Motor neuron (in vitro differentiated cells): ENCODE measurements at regions not wholly inside any gene's neighbourhood (a gene's known extent, or its start where the extent isn't known, plus 50 kb on each side); places are given as distances from the start of the nearest gene placed in this dataset.

ENCODE experiments used
- ATAC-seq, 8 experiments: fragments of 200-7000 bp; cut with Tn5 transposase; replicated peaks in 6 of 8; 2 replicates each; pipeline ENCODE4 v1.8.0; 2021; ENCODE audit warnings: mild to moderate bottlenecking in 8 of 8, moderate library complexity in 8 of 8
- H3K27ac ChIP-seq, 2 donors: fragments of 250-450 bp; sonication (Bioruptor Pico); 2 replicates each; pipeline ENCODE4 v1.9.0; 2021; ENCODE audit warnings: antibody characterized with exemption in 2 of 2, mild to moderate bottlenecking in 2 of 2, moderate library complexity in 1 of 2
- H3K4me1 ChIP-seq, 2 donors: fragments of 250-450 bp; sonication (Bioruptor Pico); replicated peaks in 1 of 2; 2 replicates each; pipeline ENCODE4 v1.6.1; 2021; ENCODE audit warnings: antibody characterized with exemption in 2 of 2, mild to moderate bottlenecking in 2 of 2, moderate library complexity in 1 of 2
- H3K4me3 ChIP-seq, 5 donors: fragments of 250-450 bp; sonication (Bioruptor Pico); 2 replicates each; pipeline ENCODE4 v1.9.0; 2021; ENCODE audit warnings: antibody characterized with exemption in 5 of 5, mild to moderate bottlenecking in 5 of 5, moderate library complexity in 4 of 5
- WGBS, 10 experiments: fragments of 450-650 bp; shearing (Covaris generic); methylation state at CpG; one replicate each; pipeline ENCODE4 v1.0.0; 2022; 5-methylcytosine and 5-hydroxymethylcytosine counted together
- in situ Hi-C, 9 experiments: fragments of 400-800 bp; cut with MboI; loops; one replicate each; pipeline ENCODE4 v1.15.0; 2021; ENCODE audit warnings: low sequenced_read_pairs in 9 of 9, low pct_unique_long_range_greater_than_20kb in 2 of 9; ENCODE audit not compliant: unreplicated experiment in 9 of 9

GRCh38 chr4:138901177-138901576, 114.4 kb upstream of the NOCT start:
- in situ Hi-C loops: no loop called here
- H3K4me1 ChIP-seq: no peaks in the 10 kb centered on the region
- WGBS, 10 experiments: 25 to 98% (median 89%) methylated on average over 2 to 4 of the region's 4 CpGs; no CpG with 5 or more reads in 2 of the 10 experiments
- no peak overlapping the region for H3K27ac ChIP-seq
- no peak for ATAC-seq
- no peak overlapping the region for H3K4me3 ChIP-seq

DNA sequence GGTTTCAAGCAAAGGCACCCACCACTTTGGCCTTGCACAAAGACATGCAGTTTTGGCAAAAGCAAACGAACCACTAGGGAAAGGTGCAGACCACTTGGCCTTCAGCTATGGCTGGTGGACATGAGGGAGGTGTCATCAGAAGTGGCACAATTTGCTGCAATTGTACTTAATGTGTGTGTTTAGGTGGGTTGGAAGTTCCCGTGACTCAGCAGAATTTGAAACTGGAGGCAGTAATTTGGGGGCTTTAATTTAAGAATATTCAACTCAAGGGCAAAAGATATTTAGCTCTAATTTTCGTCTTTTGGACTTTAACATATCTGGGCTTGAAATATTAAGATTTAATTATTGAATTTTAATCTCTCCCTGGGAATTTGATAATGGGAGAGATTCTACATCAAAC, 115.6 kb upstream of the NOCT start:
- no peak overlapping the region for H3K27ac ChIP-seq
- H3K4me3 ChIP-seq: no peak overlapping the region
- in situ Hi-C loops: no loop called here
- H3K4me1 ChIP-seq: no peaks in the 10 kb centered on the region
- 40 to 90% (median 82%) methylated on average over 1 to 3 of the region's 3 CpGs; no CpG with 5 or more reads in 2 of the 10 experiments for whole genome bisulfite sequencing, 10 experiments
- no peak for ATAC-seq

DNA sequence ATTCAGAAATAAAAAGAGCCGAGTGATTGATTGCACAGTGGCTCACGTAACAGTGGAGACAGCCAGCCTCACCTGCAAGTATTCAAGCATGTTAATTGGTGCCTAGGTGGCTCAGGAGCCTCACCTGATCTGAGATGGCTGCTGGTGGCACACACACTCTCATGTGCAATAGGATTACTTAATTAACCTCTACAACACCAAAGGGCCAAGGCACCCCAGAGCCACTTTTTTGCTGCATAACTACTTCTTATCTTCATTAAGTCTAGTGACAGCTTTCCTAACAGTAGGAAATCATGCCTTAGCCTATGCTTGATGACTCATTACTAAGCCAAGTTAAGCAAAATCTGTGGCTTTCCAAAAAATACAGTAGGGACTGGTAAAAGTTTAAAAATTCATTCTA, 117.3 kb upstream of the NOCT start:
- Histone ChIP-seq H3K4me1 (no peaks in the 10 kb centered on the region), H3K4me3 (no peak overlapping the region), H3K27ac (no peak overlapping the region)
- 20 to 93% (median 80%) methylated on average over 1 to 2 of the region's 2 CpGs; no CpG with 5 or more reads in 5 of the 10 experiments for WGBS, 10 experiments
- in situ Hi-C loops: no loop called here
- peak in 1 of 8 experiments; percentile 15 for ATAC-seq

GRCh38 chr4:138897811-138898226, 117.8 kb upstream of the NOCT start:
- no peak overlapping the region for H3K27ac ChIP-seq
- ATAC-seq: peak; percentile 27 to 67 (median 62)
- no peaks in the 10 kb centered on the region for H3K4me1 ChIP-seq
- WGBS, 10 experiments: 0 to 75% (median 28%) methylated on average over 1 to 2 of the region's 2 CpGs; no CpG with 5 or more reads in 4 of the 10 experiments
- in situ Hi-C loops: no loop called here
- no peak overlapping the region for H3K4me3 ChIP-seq

DNA sequence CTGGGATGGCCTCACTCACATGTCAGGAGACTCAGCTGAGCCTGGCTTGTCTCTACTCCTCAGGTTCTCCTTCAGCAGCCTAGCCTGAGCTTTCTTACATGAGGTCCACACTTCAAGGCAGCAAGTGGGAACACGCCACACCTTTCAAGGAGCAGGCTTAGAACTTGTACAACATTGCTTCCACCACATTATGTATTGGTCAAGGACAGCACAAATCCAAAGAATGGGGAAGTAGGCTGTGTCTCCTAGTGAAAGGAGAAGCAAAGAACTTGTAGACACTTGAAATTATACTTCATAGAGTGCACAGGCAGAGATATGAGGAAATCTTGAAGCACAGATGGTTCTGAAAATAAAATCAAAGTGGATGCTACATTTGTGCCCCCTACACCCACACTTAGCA, 120.9 kb upstream of the NOCT start:
- H3K4me3 ChIP-seq: no peak overlapping the region
- 100% methylated on average over 1 of the region's 1 CpG; no CpG with 5 or more reads in 9 of the 10 experiments for WGBS, 10 experiments
- no peak overlapping the region for H3K27ac ChIP-seq
- H3K4me1 ChIP-seq: peaks cover 20 to 23% of the 10 kb centered on the region in 2 donors
- ATAC-seq: no peak
- in situ Hi-C loops: no loop called here

DNA sequence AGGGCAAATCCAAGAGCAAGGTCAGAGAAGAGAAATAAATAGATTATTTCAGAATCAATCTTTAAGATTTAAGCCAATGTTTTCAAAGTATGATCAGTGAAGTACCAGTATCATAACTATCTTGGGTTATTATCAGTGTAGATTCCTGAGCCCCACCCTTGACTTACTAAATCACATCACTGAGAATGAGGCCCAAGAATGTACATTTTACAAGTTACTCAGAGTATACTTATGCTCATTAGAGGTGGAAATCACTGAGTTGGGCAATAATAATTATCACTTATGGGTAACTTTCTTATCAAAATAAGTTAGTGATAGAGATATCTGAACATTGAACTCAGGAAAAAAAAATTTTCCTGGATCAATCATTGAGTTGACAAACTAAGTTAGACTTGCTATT, 121.6 kb upstream of the NOCT start:
- peak in 1 of 8 experiments; percentile 42 for ATAC-seq
- H3K4me1 ChIP-seq: peaks cover 24 to 27% of the 10 kb centered on the region in 2 donors
- H3K27ac ChIP-seq: no peak overlapping the region
- in situ Hi-C loops: no loop called here
- no peak overlapping the region for H3K4me3 ChIP-seq

DNA sequence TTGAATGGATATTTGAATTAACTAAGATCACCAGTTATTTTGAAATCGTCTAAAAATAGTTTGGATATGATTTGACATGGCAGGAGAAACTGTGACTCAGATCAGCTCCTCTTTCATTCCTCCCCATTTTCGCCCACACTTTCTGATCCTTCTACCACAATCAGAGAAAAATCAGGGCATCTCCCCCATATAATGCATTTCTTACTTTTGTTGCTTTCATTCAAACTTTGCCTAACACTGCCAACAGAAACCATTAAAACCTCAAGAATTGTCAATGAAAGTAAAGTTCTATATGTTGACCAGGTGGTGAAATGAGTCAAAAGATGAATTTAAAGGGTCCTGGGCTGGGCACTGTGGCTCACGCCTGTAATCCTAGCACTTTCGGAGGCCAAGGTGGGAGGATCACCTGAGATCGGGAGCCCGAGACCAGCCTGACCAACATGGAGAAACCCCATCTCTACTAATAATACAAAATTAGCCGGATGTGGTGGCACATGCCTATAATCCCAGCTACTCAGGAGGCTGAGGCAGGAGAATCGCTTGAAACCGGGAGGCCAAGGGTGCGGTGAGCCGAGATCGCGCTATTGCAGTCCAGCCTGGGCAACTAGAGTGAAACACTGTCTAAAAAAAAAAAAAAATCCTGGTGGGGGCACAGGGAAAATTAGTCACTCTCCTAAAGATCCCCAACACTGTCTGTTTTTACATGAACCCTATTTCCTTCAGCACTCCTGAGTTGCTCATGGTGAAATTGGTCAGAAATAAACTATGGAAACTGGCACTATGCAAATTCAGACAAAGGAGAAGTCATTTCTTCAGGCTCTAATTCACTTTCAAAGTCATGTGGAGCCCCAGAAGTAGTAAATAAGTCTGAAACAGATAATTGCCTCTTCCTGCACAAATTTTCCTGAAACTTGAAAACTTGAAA, 122.8 kb upstream of the NOCT start:
- no peak for ATAC-seq
- no peak overlapping the region for H3K4me3 ChIP-seq
- peaks cover 26 to 30% of the 10 kb centered on the region in 2 donors for H3K4me1 ChIP-seq
- in situ Hi-C loops: no loop called here
- no peak overlapping the region for H3K27ac ChIP-seq
- 63 to 100% (median 94%) methylated on average over 2 to 12 of the region's 13 CpGs; no CpG with 5 or more reads in 1 of the 10 experiments for WGBS, 10 experiments

DNA sequence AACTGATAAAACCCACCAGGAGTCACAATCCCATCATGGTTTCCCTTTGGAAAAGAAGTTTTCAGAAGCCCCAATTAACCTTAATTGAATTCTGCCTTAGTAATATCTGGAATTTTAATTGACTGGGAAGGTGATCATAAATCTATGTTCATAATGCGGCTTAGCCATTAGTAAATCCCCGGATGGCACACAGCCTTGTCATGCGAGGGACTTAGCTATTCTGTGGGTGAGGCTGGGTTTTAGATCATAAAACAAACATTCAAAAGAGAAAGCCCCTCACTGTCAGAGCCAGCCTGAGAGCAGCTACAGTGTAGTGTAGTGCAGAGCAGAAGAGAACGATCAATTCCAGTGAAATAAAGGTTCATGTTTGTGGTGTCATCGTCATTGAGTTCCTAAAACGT, 124.0 kb upstream of the NOCT start:
- no peak overlapping the region for H3K4me3 ChIP-seq
- WGBS, 10 experiments: 7 to 48% (median 17%) methylated on average over 1 to 6 of the region's 6 CpGs; no CpG with 5 or more reads in 1 of the 10 experiments
- in situ Hi-C loops: no loop called here
- peak in 7 of 8 experiments; percentile 20 to 93 (median 86) for ATAC-seq
- peak overlapping the region; percentile 17 to 31 for H3K27ac ChIP-seq
- H3K4me1 ChIP-seq: peaks cover 26 to 30% of the 10 kb centered on the region in 2 donors

DNA sequence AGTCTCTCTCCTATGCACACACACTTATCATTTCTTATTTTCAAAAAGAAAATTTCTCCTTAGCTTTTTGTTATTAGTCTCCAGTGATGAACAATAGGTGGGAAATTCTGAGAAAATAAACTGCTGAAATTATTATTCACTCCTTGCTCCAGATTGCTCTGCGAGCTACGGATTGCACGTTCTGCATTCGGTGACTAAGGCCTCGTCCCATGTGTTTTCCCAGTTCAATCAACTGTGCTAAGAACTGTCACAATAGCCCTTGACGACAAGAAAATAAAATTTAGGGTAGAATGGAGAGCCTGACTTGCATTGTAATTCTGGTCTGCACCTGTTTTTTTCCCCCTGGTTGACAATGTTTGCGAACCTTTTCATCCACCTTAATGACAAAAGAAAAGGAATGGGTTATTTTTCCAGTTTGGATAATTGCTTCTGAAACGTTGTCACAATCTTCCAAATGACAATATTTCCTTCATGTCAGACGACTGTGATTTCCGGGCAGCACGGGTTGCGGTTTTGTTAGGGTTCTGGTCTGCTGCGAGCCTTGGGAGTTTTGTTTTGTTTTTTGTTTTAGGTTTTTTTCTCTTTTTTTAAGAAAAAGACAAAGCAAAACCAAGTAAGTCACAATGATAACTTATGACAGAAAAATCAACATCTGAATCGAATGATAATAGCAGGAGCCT, 124.5 kb upstream of the NOCT start:
- Histone ChIP-seq H3K4me1 (peaks cover 26 to 30% of the 10 kb centered on the region in 2 donors), H3K27ac (peak overlapping the region; percentile 32 to 66), H3K4me3 (peak overlapping the region in 1 of 5 donors; percentile 2)
- peak in 5 of 8 experiments; percentile 70 to 86 (median 82) for ATAC-seq
- in situ Hi-C loops: no loop called here
- 12 to 68% (median 31%) methylated on average over 7 to 14 of the region's 14 CpGs for WGBS, 10 experiments

DNA sequence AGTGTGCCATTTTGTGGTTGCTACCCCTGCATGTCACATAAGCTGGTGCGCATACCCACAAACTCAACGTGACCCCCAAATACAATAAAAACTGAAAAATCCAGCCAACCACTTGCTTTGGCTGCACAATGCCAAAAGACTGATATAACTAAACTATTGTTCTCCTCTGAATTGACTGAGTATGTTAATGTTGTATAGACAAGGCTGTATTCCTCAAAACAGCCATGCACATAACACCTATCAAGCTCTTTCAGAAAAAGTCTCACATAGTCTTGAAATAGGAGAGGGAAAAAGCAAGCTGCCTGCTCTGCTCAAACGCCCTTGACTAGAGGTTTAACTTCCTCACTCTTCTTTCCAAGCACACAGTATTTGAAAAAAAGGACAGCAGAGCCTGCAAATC, 126.4 kb upstream of the NOCT start:
- Histone ChIP-seq H3K4me1 (peaks cover 26 to 30% of the 10 kb centered on the region in 2 donors), H3K4me3 (no peak overlapping the region), H3K27ac (peak overlapping the region in 1 of 2 donors; percentile 10)
- ATAC-seq: peak in 1 of 8 experiments; percentile 41
- in situ Hi-C loops: no loop called here
- 44 to 89% (median 77%) methylated on average over 1 to 3 of the region's 3 CpGs; no CpG with 5 or more reads in 2 of the 10 experiments for WGBS, 10 experiments

DNA sequence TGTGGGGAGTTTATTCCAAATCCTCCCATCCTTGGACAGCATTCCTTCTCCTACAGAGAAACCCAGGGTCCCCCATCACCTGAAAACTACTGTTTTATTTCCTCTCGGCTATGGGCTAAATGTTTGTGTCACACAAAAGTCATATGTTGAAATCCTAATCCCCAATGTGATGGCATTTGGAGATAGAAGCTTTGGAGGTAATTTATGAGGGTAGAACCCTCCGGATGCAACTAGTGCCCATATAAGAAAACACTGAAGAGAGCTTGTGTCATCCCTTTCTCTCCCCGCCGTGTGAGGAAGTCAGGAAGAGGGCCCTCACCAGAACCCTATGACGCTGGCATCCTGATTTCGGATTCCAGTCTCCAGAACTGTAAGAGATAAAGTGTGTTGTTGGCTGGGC, 127.8 kb upstream of the NOCT start:
- Histone ChIP-seq H3K4me1 (peaks cover 26 to 30% of the 10 kb centered on the region in 2 donors), H3K4me3 (no peak overlapping the region), H3K27ac (no peak overlapping the region)
- in situ Hi-C loops: no loop called here
- no peak for ATAC-seq
- WGBS, 10 experiments: 85 to 100% (median 96%) methylated on average over 1 to 6 of the region's 6 CpGs; no CpG with 5 or more reads in 3 of the 10 experiments

GRCh38 chr4:138887341-138887740, 128.2 kb upstream of the NOCT start:
- in situ Hi-C loops: no loop called here
- no peak for ATAC-seq
- WGBS, 10 experiments: 100% methylated on average over 1 to 4 of the region's 4 CpGs; no CpG with 5 or more reads in 5 of the 10 experiments

DNA sequence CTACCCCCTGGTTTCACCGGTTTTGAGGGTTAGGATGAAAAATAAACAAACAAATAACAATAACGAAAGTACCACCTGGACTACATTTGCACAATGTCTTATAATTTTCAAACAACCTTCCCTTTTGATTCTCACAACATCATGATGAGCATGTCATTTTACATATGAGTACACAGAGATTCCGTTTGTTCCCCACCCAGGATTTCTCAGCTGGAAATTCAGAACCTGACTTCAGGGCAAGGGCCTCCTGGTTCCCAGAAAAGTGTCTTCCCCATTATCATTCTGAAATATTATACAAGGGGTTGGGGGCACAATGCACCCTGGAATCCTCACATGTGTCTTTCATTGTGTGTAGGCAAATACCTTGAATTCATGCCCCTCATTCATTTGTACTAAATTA, 135.8 kb upstream of the NOCT start:
- ATAC-seq: peak in 3 of 8 experiments; percentile 17 to 58 (median 57)
- 33 to 100% (median 92%) methylated on average over 1 to 3 of the region's 3 CpGs; no CpG with 5 or more reads in 1 of the 10 experiments for WGBS, 10 experiments
- Histone ChIP-seq H3K4me3 (no peak overlapping the region), H3K27ac (no peak overlapping the region), H3K4me1 (no peaks in the 10 kb centered on the region)
- in situ Hi-C loops: no loop called here

More at GRCh38 chr4:138887341-138887740, 128.2 kb upstream of the NOCT start:
- Histone ChIP-seq H3K27ac (no peak overlapping the region), H3K4me3 (no peak overlapping the region), H3K4me1 (peaks cover 26 to 30% of the 10 kb centered on the region in 2 donors)
